Endothelial cell of umbilical vein (primary cell): ENCODE measurements at regions not wholly inside any gene's neighbourhood (a gene's known extent, or its start where the extent isn't known, plus 50 kb on each side); places are given as distances from the start of the nearest gene placed in this dataset.

Source experiments
- CTCF ChIP-seq, 2 donors: IDR thresholded peaks; 1 replicate in 1 of 2; 2 replicates in 1 of 2; pipeline ENCODE4 v1.5.1; 2011; ENCODE audit warnings: low read length in 2 of 2, mild to moderate bottlenecking in 2 of 2, moderate library complexity in 2 of 2, control low read depth in 1 of 2, inconsistent platforms in 1 of 2, low read depth in 1 of 2; ENCODE audit not compliant: insufficient read depth in 1 of 2; ENCODE audit errors: extremely low read depth in 1 of 2
- EZH2 ChIP-seq: IDR thresholded peaks from 2 replicates; pipeline ENCODE4 v1.6.1; 2012; ENCODE audit warnings: borderline replicate concordance, low read depth, mild to moderate bottlenecking, moderate library complexity, low read length, inconsistent platforms; ENCODE audit not compliant: severe bottlenecking
- FOS ChIP-seq: IDR thresholded peaks from 2 replicates; pipeline ENCODE4 v1.6.1; 2011; ENCODE audit warnings: mild to moderate bottlenecking, low read length, moderate library complexity, borderline replicate concordance; ENCODE audit not compliant: insufficient read depth
- JUN ChIP-seq: IDR thresholded peaks from 2 replicates; pipeline ENCODE4 v1.6.1; 2011; ENCODE audit warnings: borderline replicate concordance, low read depth; ENCODE audit not compliant: insufficient read length, insufficient read depth
- POLR2A ChIP-seq: IDR thresholded peaks from 2 replicates; pipeline ENCODE4 v1.6.1; 2012; ENCODE audit warnings: low read depth, mild to moderate bottlenecking, control low read depth, low read length
- TF ChIP-seq, protein P1 (sequence below): IDR thresholded peaks from 2 replicates; pipeline ENCODE4 v1.6.1; 2011; ENCODE audit not compliant: insufficient read depth, insufficient read length

DNA sequence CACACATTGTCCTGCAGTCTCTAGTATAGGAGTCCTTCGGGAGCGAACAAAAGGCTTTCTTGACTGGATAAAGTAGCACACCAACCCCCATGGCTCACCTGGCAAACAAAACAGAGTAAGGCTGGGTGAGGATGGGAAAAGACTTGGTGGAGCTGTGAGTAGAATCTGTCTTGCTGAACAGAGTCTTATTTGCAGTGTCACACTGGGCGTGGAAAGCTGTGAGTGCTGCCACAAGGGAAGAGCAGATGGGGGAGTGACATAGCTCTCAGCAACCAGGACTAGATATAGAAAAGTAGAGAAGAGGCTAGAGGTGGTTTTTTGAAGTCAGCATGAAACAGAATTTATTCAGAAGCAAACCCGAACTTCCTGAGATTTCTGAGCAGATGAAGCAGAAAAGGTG, 137.2 kb upstream of the ESX1 start:
- TF ChIP-seq POLR2A (no peak), CTCF (IDR thresholded peaks at IDR 0.05; ENCODE audit: extremely low read depth in 1 of 2, insufficient read depth in 1 of 2, low read depth in 1 of 2, low read length in 2 of 2) (no peak), FOS (no peak), EZH2 (no peak), JUN (no peak)
- TF ChIP-seq, protein P1, sequence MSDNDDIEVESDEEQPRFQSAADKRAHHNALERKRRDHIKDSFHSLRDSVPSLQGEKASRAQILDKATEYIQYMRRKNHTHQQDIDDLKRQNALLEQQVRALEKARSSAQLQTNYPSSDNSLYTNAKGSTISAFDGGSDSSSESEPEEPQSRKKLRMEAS, result no peak
